NB4 (cell line): ENCODE measurements at regions not wholly inside any gene's neighbourhood (a gene's known extent, or its start where the extent isn't known, plus 50 kb on each side); places are given as distances from the start of the nearest gene placed in this dataset.

Source experiments
- DNase-seq: peaks from one replicate; pipeline ENCODE4 v3.0.0; 2010; ENCODE audit warnings: low read depth
- H3K4me3 ChIP-seq: one replicate; pipeline ENCODE4 v1.5.1; 2011; ENCODE audit warnings: mild to moderate bottlenecking, low read depth, low read length, moderate library complexity
- MYC ChIP-seq: IDR thresholded peaks from 2 replicates; pipeline ENCODE4 v1.6.1; 2011; ENCODE audit warnings: low read depth, low read length
- POLR2A ChIP-seq: IDR thresholded peaks from 2 replicates; pipeline ENCODE4 v1.6.1; 2011; ENCODE audit warnings: mild to moderate bottlenecking; ENCODE audit not compliant: insufficient read length; ENCODE audit errors: extremely low read depth
- TF ChIP-seq, protein P1 (sequence below): IDR thresholded peaks from 2 replicates; pipeline ENCODE4 v1.6.1; 2011; ENCODE audit warnings: low read depth, low read length
- TF ChIP-seq, protein P2 (sequence below): IDR thresholded peaks from one replicate; pipeline ENCODE4 v1.5.1; 2012; ENCODE audit warnings: low read depth, low read length

DNA sequence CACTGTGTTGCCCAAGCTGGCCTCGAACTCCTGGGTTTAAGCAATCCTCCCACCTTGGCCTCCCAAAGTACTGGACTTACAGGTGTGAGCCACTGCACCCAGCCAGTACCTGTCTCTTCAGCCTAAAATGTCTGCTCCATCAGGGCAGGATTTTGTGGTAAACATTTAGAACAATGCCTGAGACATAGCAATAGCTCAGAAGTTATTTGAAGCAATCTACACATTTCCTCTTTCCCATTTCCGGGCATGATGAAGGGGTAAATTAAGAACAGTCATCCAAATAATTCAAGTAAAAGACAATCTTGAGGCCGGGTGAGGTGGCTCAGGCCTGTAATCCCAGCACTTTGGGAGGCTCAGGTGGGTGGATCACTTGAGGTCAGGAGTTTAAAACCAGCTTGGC lies 69.0 kb upstream of the ZNF217 start:
- H3K4me3 ChIP-seq, result no peak overlapping the region
- no peak for DNase-seq

DNA sequence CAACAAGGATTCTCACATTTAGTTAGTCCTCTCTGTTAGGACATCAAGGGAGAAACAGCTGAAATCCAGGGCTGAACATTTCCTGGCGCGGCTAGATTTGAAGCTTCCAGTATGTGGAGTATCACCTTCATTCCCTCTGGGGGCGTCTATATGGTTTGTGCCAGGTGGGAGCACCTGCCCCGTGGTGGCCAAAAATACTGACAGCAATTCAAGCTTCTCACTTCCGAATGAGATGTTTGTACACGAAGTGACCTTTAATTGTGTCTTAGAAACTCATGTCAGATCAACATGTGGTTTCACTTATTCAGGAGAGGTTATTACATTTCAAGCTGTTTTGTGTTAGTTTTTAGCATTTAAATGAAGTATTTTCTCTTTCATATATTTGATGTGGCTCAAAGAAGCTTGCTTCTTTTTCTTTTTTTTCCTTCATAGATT lies 67.3 kb upstream of the ZNF217 start:
- no peak for TF ChIP-seq POLR2A
- TF ChIP-seq, protein P1, sequence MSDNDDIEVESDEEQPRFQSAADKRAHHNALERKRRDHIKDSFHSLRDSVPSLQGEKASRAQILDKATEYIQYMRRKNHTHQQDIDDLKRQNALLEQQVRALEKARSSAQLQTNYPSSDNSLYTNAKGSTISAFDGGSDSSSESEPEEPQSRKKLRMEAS, result no peak
- TF ChIP-seq, protein P2, sequence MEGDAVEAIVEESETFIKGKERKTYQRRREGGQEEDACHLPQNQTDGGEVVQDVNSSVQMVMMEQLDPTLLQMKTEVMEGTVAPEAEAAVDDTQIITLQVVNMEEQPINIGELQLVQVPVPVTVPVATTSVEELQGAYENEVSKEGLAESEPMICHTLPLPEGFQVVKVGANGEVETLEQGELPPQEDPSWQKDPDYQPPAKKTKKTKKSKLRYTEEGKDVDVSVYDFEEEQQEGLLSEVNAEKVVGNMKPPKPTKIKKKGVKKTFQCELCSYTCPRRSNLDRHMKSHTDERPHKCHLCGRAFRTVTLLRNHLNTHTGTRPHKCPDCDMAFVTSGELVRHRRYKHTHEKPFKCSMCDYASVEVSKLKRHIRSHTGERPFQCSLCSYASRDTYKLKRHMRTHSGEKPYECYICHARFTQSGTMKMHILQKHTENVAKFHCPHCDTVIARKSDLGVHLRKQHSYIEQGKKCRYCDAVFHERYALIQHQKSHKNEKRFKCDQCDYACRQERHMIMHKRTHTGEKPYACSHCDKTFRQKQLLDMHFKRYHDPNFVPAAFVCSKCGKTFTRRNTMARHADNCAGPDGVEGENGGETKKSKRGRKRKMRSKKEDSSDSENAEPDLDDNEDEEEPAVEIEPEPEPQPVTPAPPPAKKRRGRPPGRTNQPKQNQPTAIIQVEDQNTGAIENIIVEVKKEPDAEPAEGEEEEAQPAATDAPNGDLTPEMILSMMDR, result no peak
- TF ChIP-seq MYC, result no peak
- no peak for DNase-seq
- H3K4me3 ChIP-seq, result no peak overlapping the region

More for the DNA sequence above, 69.0 kb upstream of the ZNF217 start:
- TF ChIP-seq, protein P2, result no peak
- TF ChIP-seq, protein P1, result no peak
- TF ChIP-seq MYC (no peak), POLR2A (no peak)

DNA sequence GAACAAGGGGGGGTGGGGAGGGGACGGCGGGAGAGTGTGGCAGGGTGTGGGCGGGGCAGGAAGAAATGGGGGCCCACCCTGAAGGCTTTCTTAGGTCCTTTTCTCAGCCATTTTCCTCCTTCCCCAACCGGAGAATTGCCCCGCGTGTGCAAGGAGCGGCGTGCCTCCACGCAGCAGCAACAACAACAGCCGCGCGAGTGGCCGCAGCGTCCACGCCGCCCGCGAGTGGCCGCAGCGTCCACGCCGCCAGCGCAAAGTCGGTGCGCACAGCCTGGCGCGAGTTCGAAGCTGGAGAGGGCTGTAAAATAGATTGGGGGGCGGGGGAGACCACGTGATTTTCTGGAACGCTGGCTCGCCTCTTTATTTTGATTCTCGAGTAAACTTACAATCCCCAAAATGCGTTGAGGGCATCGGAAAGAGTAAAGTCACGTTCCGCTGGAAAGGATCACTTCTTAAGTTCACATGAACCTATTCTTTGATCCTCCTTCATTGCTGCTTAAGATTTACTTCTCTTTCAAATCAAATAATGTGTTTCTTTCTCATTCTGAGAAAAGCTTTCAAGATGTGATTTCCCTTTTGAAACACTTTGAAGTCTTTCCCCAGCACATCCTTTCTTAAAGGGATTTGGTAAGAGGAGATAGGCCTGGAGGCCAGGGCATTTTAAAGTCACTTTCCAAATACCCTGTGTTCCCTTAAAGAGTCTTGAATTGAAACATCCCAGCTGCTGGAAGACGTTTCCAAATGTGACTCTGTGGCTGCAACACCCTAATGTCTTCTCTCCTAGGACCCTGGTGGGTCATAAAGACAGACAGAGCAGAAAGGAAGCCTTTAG lies 66.7 kb upstream of the ZNF217 start:
- TF ChIP-seq MYC (no peak), POLR2A (no peak)
- TF ChIP-seq, protein P2, result no peak
- TF ChIP-seq, protein P1, result no peak
- peak overlapping the region; percentile 38 for H3K4me3 ChIP-seq
- no peak for DNase-seq

DNA sequence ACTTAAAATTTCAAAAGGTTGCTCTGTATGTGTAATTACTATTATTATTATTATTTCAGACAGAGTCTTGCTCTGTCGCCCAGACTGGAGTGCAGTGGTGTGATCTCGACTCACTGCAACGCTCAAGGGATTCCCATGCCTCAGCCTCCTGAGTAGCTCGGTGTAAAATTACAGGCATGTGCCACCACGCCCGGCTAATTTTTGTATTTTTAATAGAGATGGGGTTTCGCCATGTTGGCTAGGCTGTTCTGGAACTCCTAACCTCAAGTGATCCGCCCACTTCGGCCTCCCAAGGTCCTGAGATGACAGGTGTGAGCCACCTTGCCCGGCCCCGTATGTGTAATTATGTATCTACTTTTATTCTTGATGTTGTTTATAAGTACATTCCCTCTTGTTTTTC lies 65.3 kb upstream of the ZNF217 start:
- no peak for TF ChIP-seq MYC
- TF ChIP-seq POLR2A, result no peak
- TF ChIP-seq, protein P2, result no peak
- TF ChIP-seq, protein P1, result no peak
- no peak overlapping the region for H3K4me3 ChIP-seq
- no peak for DNase-seq

DNA sequence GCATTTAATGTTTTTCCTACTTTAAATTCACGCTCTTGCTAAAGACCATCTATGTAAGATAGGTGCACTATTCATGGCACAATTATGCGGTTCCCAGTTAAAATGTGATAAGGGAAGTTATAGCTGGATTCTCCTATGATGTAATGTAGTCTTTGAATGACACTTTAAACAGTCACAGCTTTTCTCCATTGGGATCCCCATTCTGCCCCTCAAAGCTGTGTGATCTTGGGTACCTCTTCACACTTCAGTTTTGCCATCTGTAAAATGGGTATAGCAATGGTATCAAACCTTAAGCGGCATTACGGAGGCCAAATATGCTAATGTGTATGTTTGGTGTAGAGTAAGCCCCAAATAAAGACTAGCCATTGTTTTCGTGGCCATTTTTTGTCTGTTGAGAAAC lies 64.7 kb upstream of the ZNF217 start:
- TF ChIP-seq MYC, result no peak
- TF ChIP-seq, protein P2, result no peak
- TF ChIP-seq POLR2A, result no peak
- TF ChIP-seq, protein P1, result no peak
- H3K4me3 ChIP-seq, result no peak overlapping the region
- no peak for DNase-seq
